Stimulated activated naive CD8-positive, alpha-beta T cell treated with anti-CD3 and anti-CD28 coated beads, Interleukin-15, amount 100 ng/mL, for 72 hours (primary cell): ENCODE measurements at regions not wholly inside any gene's neighbourhood (a gene's known extent, or its start where the extent isn't known, plus 50 kb on each side); places are given as distances from the start of the nearest gene placed in this dataset.
"Not testable (repeated sequence)": the region's sequence is repeated elsewhere in the genome, so short reads cannot be mapped to it uniquely, and the experiment has no call there.

Experiments
- ATAC-seq: fragments of 150-1000 bp; cut with Tn5 transposase; 2 replicates; pipeline ENCODE4 v1.10.0; 2021; ENCODE audit warnings: mild to moderate bottlenecking, moderate library complexity
- DNase-seq, 2 donors: peaks; one replicate each; pipeline ENCODE4 v3.0.0; 2021 to 2022
- H3K27ac Mint-ChIP-seq, 2 donors: one replicate each; pipeline ENCODE4 v1.8.0; 2022; ENCODE audit warnings: mild to moderate bottlenecking in 2 of 2, mixed read lengths in 2 of 2, moderate library complexity in 2 of 2
- H3K27me3 Mint-ChIP-seq: one replicate; pipeline ENCODE4 v1.8.0; 2022; ENCODE audit warnings: mixed read lengths
- H3K4me1 Mint-ChIP-seq: one replicate; pipeline ENCODE4 v1.8.0; 2022; ENCODE audit warnings: mild to moderate bottlenecking, mixed read lengths
- H3K4me3 Mint-ChIP-seq, 2 donors: one replicate each; pipeline ENCODE4 v1.8.0; 2022; ENCODE audit warnings: mild to moderate bottlenecking in 2 of 2, mixed read lengths in 2 of 2, moderate library complexity in 1 of 2
- H3K9me3 Mint-ChIP-seq, 2 donors: one replicate each; pipeline ENCODE4 v1.8.0; 2022; ENCODE audit warnings: mixed read lengths in 2 of 2

DNA sequence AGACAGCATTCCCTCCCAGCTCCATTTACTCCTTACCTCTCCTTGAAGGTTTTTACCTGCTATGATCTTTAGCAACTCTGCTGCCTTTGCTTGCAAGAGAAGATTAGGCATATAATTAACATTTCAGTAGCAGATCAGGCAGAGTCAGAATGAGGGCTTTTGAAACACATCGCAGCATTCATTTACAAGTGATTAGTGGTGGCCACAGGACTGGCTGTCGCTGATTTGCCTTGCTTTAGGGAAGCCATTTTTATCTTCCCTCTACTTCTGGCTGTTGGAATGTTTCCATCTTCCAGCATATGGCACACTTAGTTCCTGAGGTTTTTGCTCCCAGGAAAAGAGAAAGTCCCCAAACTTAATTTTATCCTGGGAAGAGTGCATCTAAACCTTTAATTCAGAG is 124.0 kb downstream of the SPATA31A6 start:
- not testable (repeated sequence) for ATAC-seq, H3K4me1 Mint-ChIP-seq, H3K9me3 Mint-ChIP-seq, H3K27ac Mint-ChIP-seq, H3K4me3 Mint-ChIP-seq, H3K27me3 Mint-ChIP-seq, DNase-seq

DNA sequence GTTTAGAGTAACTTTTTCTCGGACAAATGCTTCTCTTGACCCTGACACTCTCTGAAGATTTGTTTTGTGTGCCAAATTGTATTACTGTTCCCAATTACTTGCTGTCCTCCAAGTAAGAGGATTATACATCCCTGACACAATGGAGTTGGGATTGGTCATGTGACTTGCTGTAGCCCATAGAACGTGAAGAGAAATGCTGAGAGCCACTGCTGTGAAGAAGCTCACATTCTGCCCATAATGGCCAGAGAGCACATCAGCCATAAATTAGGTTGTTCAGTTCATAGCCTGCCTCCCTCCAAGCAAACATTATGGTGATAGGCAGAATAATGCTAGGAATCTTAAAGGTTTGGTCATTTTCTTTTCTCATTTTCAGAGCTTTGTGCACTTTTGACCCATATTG is 127.5 kb downstream of the SPATA31A6 start:
- not testable (repeated sequence) for DNase-seq, H3K27ac Mint-ChIP-seq, H3K27me3 Mint-ChIP-seq, H3K4me3 Mint-ChIP-seq, H3K9me3 Mint-ChIP-seq, ATAC-seq, H3K4me1 Mint-ChIP-seq

GRCh38 chr9:42316026-42316425 is 132.6 kb downstream of the SPATA31A6 start:
- H3K9me3 Mint-ChIP-seq, H3K27ac Mint-ChIP-seq, H3K4me3 Mint-ChIP-seq, ATAC-seq, DNase-seq, H3K4me1 Mint-ChIP-seq, H3K27me3 Mint-ChIP-seq: not testable (repeated sequence)

GRCh38 chr9:42317677-42318076 is 134.2 kb downstream of the SPATA31A6 start:
- H3K27me3 Mint-ChIP-seq, H3K9me3 Mint-ChIP-seq, H3K4me1 Mint-ChIP-seq, DNase-seq, H3K4me3 Mint-ChIP-seq, ATAC-seq, H3K27ac Mint-ChIP-seq: not testable (repeated sequence)

DNA sequence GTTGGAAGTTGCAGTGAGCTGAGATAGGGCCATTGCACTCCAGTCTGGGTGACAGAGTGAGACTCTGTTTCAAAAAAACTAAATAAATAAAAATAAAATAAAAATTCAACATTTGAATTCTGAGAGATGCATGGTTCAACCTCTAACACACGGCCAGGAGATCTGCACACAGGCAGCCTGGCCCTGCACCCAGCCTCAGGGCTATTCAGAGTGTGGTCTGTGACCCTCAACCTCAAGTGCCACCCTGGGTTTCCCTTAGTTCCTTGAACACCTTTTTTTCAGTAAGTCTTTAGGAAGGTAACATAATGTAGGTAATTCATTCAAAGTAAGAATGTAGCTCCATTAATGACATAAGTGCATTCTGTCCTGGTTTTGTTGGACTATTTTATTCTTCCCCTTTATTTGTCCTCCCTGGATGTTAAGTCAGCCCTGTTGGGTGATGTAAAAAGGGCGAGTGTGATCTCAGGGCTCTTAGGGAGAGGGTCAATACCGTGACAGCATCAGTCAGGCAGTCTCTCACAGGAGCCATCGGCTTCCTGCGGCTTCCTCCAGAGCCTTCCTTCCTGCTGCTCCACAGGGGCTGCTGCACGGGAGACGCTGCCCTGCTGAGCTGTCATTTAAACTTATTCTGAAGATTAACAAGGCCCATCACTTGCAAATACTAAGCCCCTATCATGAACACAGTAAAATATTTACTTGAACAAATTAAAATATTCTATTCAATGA is 139.8 kb downstream of the SPATA31A6 start:
- H3K4me3 Mint-ChIP-seq, ATAC-seq, DNase-seq: not testable (repeated sequence)

DNA sequence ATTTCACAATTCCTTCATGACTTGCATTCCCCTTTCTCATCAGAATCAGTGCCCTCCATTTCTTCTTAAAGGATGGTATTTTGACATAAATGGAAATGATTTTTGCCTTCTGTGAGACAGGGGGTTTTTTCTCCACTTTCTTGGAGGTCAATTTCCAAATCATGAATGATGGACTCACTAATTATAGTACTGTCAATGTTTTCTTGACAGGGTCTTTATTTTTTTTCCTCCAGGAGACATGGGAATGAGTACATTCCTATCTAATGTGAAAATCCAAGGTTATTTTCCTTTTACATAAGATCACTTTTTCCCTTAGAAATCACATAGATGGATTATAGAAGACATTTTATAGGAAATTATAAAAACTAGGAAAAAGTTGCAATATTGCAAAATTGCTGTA is 141.7 kb downstream of the SPATA31A6 start:
- not testable (repeated sequence) for H3K27me3 Mint-ChIP-seq, ATAC-seq, H3K27ac Mint-ChIP-seq, H3K9me3 Mint-ChIP-seq, H3K4me3 Mint-ChIP-seq, H3K4me1 Mint-ChIP-seq, DNase-seq

More for the DNA sequence above, 139.8 kb downstream of the SPATA31A6 start:
- not testable (repeated sequence) for H3K4me1 Mint-ChIP-seq, H3K9me3 Mint-ChIP-seq, H3K27ac Mint-ChIP-seq, H3K27me3 Mint-ChIP-seq

- H3K27ac Mint-ChIP-seq, ATAC-seq, H3K27me3 Mint-ChIP-seq, H3K9me3 Mint-ChIP-seq, H3K4me1 Mint-ChIP-seq, H3K4me3 Mint-ChIP-seq, DNase-seq: not testable (repeated sequence)
These were observed 142.1 kb downstream of the SPATA31A6 start for GRCh38 chr9:42325561-42325960.

DNA sequence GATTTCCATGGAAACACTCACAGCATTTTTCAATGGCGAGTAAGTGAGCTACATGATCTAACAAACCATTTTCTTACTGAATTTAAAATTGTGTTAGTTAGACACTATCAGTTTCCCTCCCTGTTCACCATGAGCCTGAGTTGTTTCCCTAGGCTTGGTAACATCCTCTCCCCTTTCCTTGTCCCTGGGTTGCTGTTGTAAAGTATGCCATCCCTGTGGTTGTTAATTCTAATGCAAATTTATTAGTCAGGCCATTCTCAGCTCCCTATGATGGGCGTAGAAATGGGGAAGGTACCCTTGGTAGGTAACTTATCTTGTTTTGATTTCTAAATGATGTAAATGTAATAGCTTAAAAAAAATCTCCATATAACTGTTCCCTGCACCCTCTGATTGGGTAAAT is 143.0 kb downstream of the SPATA31A6 start:
- not testable (repeated sequence) for H3K27ac Mint-ChIP-seq, H3K27me3 Mint-ChIP-seq, ATAC-seq, H3K9me3 Mint-ChIP-seq, H3K4me1 Mint-ChIP-seq, DNase-seq, H3K4me3 Mint-ChIP-seq

- H3K27me3 Mint-ChIP-seq, H3K27ac Mint-ChIP-seq, DNase-seq, H3K9me3 Mint-ChIP-seq, H3K4me1 Mint-ChIP-seq, H3K4me3 Mint-ChIP-seq, ATAC-seq: not testable (repeated sequence)
These were observed 151.9 kb downstream of the SPATA31A6 start for GRCh38 chr9:42335342-42335741.

- H3K27me3 Mint-ChIP-seq, H3K27ac Mint-ChIP-seq, DNase-seq, H3K9me3 Mint-ChIP-seq, ATAC-seq, H3K4me3 Mint-ChIP-seq, H3K4me1 Mint-ChIP-seq: not testable (repeated sequence)
These were observed 152.7 kb downstream of the SPATA31A6 start for GRCh38 chr9:42335984-42336657.

DNA sequence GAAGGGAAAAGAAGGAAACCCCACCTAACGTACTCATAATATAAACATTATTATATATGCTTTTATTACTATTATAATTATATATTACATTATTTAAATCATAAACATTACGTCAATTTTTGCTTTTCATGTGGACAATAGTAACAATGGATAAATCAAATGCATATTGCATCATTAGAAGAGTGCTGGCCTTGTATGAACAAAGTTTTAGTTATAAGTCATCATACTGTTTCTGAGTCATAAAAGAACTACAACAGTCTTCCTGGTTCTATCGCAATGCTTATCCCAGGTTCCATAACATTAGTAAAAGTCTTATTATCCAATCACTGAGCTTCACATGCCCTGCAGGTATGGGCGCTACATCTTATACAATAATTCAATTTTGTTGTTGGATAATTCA is 154.8 kb downstream of the SPATA31A6 start:
- not testable (repeated sequence) for H3K4me3 Mint-ChIP-seq, DNase-seq, H3K9me3 Mint-ChIP-seq, H3K4me1 Mint-ChIP-seq, H3K27me3 Mint-ChIP-seq, ATAC-seq, H3K27ac Mint-ChIP-seq

GRCh38 chr9:42339671-42340434 is 156.4 kb downstream of the SPATA31A6 start:
- not testable (repeated sequence) for H3K9me3 Mint-ChIP-seq, ATAC-seq, H3K4me1 Mint-ChIP-seq, DNase-seq, H3K27me3 Mint-ChIP-seq, H3K4me3 Mint-ChIP-seq, H3K27ac Mint-ChIP-seq

GRCh38 chr9:42340435-42340723 is 156.9 kb downstream of the SPATA31A6 start:
- DNase-seq, ATAC-seq, H3K9me3 Mint-ChIP-seq, H3K27ac Mint-ChIP-seq, H3K27me3 Mint-ChIP-seq, H3K4me1 Mint-ChIP-seq, H3K4me3 Mint-ChIP-seq: not testable (repeated sequence)

GRCh38 chr9:42341860-42342259 is 158.4 kb downstream of the SPATA31A6 start:
- not testable (repeated sequence) for DNase-seq, H3K4me3 Mint-ChIP-seq, H3K4me1 Mint-ChIP-seq, ATAC-seq, H3K27me3 Mint-ChIP-seq, H3K27ac Mint-ChIP-seq, H3K9me3 Mint-ChIP-seq

DNA sequence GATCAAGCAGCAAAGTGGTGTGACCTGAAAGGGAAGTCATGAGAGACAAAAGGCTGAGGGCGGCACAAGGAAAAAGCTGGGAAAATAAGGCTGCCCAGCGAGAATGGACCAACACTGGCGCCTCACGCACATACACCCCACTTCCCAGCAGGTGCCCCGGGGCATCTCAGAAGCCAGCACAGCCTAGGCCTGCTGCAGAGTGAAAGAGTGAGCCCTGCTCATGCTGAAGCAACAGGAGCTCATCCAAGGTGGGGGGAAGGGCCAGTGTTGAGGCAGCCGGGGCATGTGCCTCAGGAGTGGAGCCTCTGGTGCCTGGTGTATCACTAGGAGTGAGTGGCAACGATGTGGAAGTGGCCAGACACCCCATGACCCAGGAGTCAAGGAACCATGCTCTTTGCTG is 158.8 kb downstream of the SPATA31A6 start:
- H3K9me3 Mint-ChIP-seq, DNase-seq, ATAC-seq, H3K4me3 Mint-ChIP-seq, H3K27ac Mint-ChIP-seq, H3K4me1 Mint-ChIP-seq, H3K27me3 Mint-ChIP-seq: not testable (repeated sequence)

DNA sequence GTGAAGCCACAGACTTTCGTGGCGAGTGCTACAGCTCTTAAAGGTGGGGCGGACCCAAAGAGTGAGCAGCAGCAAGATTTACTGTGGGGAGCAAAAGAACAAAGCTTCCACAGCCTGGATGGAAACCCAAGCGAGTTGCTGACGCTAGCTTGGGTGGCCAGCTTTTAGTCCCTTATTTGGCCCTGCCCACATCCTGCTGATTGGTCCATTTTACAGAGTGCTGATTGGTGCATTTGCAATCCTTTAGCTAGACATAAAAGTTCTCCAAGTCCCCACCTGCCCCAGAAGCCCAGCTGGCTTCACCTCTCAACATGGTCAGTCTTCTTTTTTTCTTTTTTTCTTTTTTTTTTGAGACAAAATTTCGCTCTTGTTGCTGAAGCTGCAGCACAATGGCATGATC is 161.0 kb downstream of the SPATA31A6 start:
- not testable (repeated sequence) for H3K9me3 Mint-ChIP-seq, H3K27me3 Mint-ChIP-seq, H3K27ac Mint-ChIP-seq, ATAC-seq, H3K4me1 Mint-ChIP-seq, DNase-seq, H3K4me3 Mint-ChIP-seq
